Activated naive CD8-positive, alpha-beta T cell (primary cell): ENCODE measurements at regions not wholly inside any gene's neighbourhood (a gene's known extent, or its start where the extent isn't known, plus 50 kb on each side); places are given as distances from the start of the nearest gene placed in this dataset.

Experiments used
- H3K27ac Mint-ChIP-seq: one replicate; pipeline ENCODE4 v1.8.0; 2021; ENCODE audit warnings: mixed read lengths
- H3K27me3 Mint-ChIP-seq: one replicate; pipeline ENCODE4 v1.8.0; 2021; ENCODE audit warnings: mixed read lengths
- H3K36me3 Mint-ChIP-seq: one replicate; pipeline ENCODE4 v1.8.0; 2021; ENCODE audit warnings: mixed read lengths
- H3K4me1 Mint-ChIP-seq: one replicate; pipeline ENCODE4 v1.8.0; 2021; ENCODE audit warnings: low read depth, mixed read lengths
- H3K4me3 Mint-ChIP-seq: one replicate; pipeline ENCODE4 v1.8.0; 2021; ENCODE audit warnings: mild to moderate bottlenecking, mixed read lengths
- H3K9me3 Mint-ChIP-seq: one replicate; pipeline ENCODE4 v1.8.0; 2021; ENCODE audit warnings: low read depth, mixed read lengths

- Mint-ChIP-seq H3K4me1 (peaks cover 17% of the 10 kb centered on the region), H3K36me3 (no peaks in the 10 kb centered on the region), H3K27ac (no peak overlapping the region), H3K27me3 (no peaks in the 10 kb centered on the region), H3K4me3 (no peak overlapping the region), H3K9me3 (no peaks in the 10 kb centered on the region)
Observed at GRCh38 chr9:31236344-31236743, 1148.1 kb upstream of the ACO1 start.

- Mint-ChIP-seq H3K27ac (no peak overlapping the region), H3K4me1 (peaks cover 3% of the 10 kb centered on the region), H3K9me3 (no peaks in the 10 kb centered on the region), H3K36me3 (no peaks in the 10 kb centered on the region), H3K27me3 (no peaks in the 10 kb centered on the region), H3K4me3 (no peak overlapping the region)
Observed at GRCh38 chr9:31243386-31243785, 1141.1 kb upstream of the ACO1 start.

GRCh38 chr9:31248156-31248555 is 1136.3 kb upstream of the ACO1 start:
- peaks cover 6% of the 10 kb centered on the region for H3K36me3 Mint-ChIP-seq
- no peak overlapping the region for H3K4me3 Mint-ChIP-seq
- no peak overlapping the region for H3K27ac Mint-ChIP-seq
- H3K27me3 Mint-ChIP-seq, result no peaks in the 10 kb centered on the region
- H3K9me3 Mint-ChIP-seq, result peaks cover 5% of the 10 kb centered on the region
- peaks cover 2% of the 10 kb centered on the region for H3K4me1 Mint-ChIP-seq

- Mint-ChIP-seq H3K27ac (no peak overlapping the region), H3K9me3 (peaks cover 5% of the 10 kb centered on the region), H3K36me3 (peaks cover 6% of the 10 kb centered on the region), H3K4me1 (no peaks in the 10 kb centered on the region), H3K4me3 (no peak overlapping the region), H3K27me3 (no peaks in the 10 kb centered on the region)
Observed at GRCh38 chr9:31251386-31251785, 1133.1 kb upstream of the ACO1 start.

GRCh38 chr9:31253800-31254762 is 1130.4 kb upstream of the ACO1 start:
- Mint-ChIP-seq H3K4me1 (peaks cover 5% of the 10 kb centered on the region), H3K36me3 (peaks cover 6% of the 10 kb centered on the region), H3K4me3 (no peak overlapping the region), H3K27me3 (no peaks in the 10 kb centered on the region), H3K27ac (no peak overlapping the region), H3K9me3 (peaks cover 5% of the 10 kb centered on the region)

GRCh38 chr9:31255211-31255610 is 1129.2 kb upstream of the ACO1 start:
- peaks cover 3% of the 10 kb centered on the region for H3K36me3 Mint-ChIP-seq
- H3K4me1 Mint-ChIP-seq, result peaks cover 10% of the 10 kb centered on the region
- peaks cover 5% of the 10 kb centered on the region for H3K9me3 Mint-ChIP-seq
- H3K4me3 Mint-ChIP-seq, result no peak overlapping the region
- H3K27me3 Mint-ChIP-seq, result no peaks in the 10 kb centered on the region
- H3K27ac Mint-ChIP-seq, result no peak overlapping the region

- H3K27ac Mint-ChIP-seq, result peak overlapping the region; percentile 81
- H3K4me1 Mint-ChIP-seq, result peaks cover 23% of the 10 kb centered on the region
- no peaks in the 10 kb centered on the region for H3K27me3 Mint-ChIP-seq
- peaks cover 4% of the 10 kb centered on the region for H3K36me3 Mint-ChIP-seq
- no peaks in the 10 kb centered on the region for H3K9me3 Mint-ChIP-seq
- H3K4me3 Mint-ChIP-seq, result peak overlapping the region; percentile 22
Observed at GRCh38 chr9:31259824-31260223, 1124.6 kb upstream of the ACO1 start.

GRCh38 chr9:31272456-31273295 is 1111.8 kb upstream of the ACO1 start:
- Mint-ChIP-seq H3K9me3 (peaks cover 10% of the 10 kb centered on the region), H3K4me3 (no peak overlapping the region), H3K36me3 (peaks cover 4% of the 10 kb centered on the region), H3K27me3 (no peaks in the 10 kb centered on the region), H3K27ac (peak overlapping the region; percentile 52), H3K4me1 (peaks cover 12% of the 10 kb centered on the region)

GRCh38 chr9:31275419-31275818 is 1109.0 kb upstream of the ACO1 start:
- peaks cover 7% of the 10 kb centered on the region for H3K9me3 Mint-ChIP-seq
- no peak overlapping the region for H3K27ac Mint-ChIP-seq
- peaks cover 27% of the 10 kb centered on the region for H3K4me1 Mint-ChIP-seq
- no peaks in the 10 kb centered on the region for H3K27me3 Mint-ChIP-seq
- H3K4me3 Mint-ChIP-seq, result no peak overlapping the region
- H3K36me3 Mint-ChIP-seq, result peaks cover 4% of the 10 kb centered on the region

- Mint-ChIP-seq H3K27me3 (no peaks in the 10 kb centered on the region), H3K9me3 (peaks cover 10% of the 10 kb centered on the region), H3K36me3 (peaks cover 10% of the 10 kb centered on the region), H3K4me3 (no peak overlapping the region), H3K4me1 (no peaks in the 10 kb centered on the region), H3K27ac (no peak overlapping the region)
Observed at GRCh38 chr9:31290731-31291130, 1093.7 kb upstream of the ACO1 start.

GRCh38 chr9:31302620-31303418 is 1081.6 kb upstream of the ACO1 start:
- peak overlapping the region; percentile 45 for H3K4me3 Mint-ChIP-seq
- peaks cover 26% of the 10 kb centered on the region for H3K4me1 Mint-ChIP-seq
- no peaks in the 10 kb centered on the region for H3K27me3 Mint-ChIP-seq
- peak overlapping the region; percentile 70 for H3K27ac Mint-ChIP-seq
- H3K36me3 Mint-ChIP-seq, result peaks cover 9% of the 10 kb centered on the region
- H3K9me3 Mint-ChIP-seq, result peaks cover 4% of the 10 kb centered on the region

- Mint-ChIP-seq H3K27ac (no peak overlapping the region), H3K36me3 (peaks cover 9% of the 10 kb centered on the region), H3K4me1 (peaks cover 27% of the 10 kb centered on the region), H3K4me3 (no peak overlapping the region), H3K9me3 (peaks cover 4% of the 10 kb centered on the region), H3K27me3 (no peaks in the 10 kb centered on the region)
Observed at GRCh38 chr9:31304576-31304975, 1079.9 kb upstream of the ACO1 start.

GRCh38 chr9:31314241-31314640 is 1070.2 kb upstream of the ACO1 start:
- H3K9me3 Mint-ChIP-seq, result peaks cover 11% of the 10 kb centered on the region
- peaks cover 10% of the 10 kb centered on the region for H3K4me1 Mint-ChIP-seq
- H3K4me3 Mint-ChIP-seq, result no peak overlapping the region
- no peaks in the 10 kb centered on the region for H3K36me3 Mint-ChIP-seq
- no peaks in the 10 kb centered on the region for H3K27me3 Mint-ChIP-seq
- no peak overlapping the region for H3K27ac Mint-ChIP-seq

GRCh38 chr9:31320494-31320893 is 1063.9 kb upstream of the ACO1 start:
- Mint-ChIP-seq H3K4me3 (no peak overlapping the region), H3K4me1 (peaks cover 32% of the 10 kb centered on the region), H3K9me3 (peaks cover 3% of the 10 kb centered on the region), H3K27ac (no peak overlapping the region), H3K36me3 (no peaks in the 10 kb centered on the region), H3K27me3 (no peaks in the 10 kb centered on the region)
